GM18517 (cell line): ENCODE measurements at regions not wholly inside any gene's neighbourhood (a gene's known extent, or its start where the extent isn't known, plus 50 kb on each side); places are given as distances from the start of the nearest gene placed in this dataset.

Experiments
- ATAC-seq: cut with Tn5 transposase; IDR thresholded peaks from one replicate; pipeline ENCODE4 v1.9.1; 2021; ENCODE audit warnings: mild to moderate bottlenecking, moderate library complexity; ENCODE audit not compliant: unreplicated experiment

DNA sequence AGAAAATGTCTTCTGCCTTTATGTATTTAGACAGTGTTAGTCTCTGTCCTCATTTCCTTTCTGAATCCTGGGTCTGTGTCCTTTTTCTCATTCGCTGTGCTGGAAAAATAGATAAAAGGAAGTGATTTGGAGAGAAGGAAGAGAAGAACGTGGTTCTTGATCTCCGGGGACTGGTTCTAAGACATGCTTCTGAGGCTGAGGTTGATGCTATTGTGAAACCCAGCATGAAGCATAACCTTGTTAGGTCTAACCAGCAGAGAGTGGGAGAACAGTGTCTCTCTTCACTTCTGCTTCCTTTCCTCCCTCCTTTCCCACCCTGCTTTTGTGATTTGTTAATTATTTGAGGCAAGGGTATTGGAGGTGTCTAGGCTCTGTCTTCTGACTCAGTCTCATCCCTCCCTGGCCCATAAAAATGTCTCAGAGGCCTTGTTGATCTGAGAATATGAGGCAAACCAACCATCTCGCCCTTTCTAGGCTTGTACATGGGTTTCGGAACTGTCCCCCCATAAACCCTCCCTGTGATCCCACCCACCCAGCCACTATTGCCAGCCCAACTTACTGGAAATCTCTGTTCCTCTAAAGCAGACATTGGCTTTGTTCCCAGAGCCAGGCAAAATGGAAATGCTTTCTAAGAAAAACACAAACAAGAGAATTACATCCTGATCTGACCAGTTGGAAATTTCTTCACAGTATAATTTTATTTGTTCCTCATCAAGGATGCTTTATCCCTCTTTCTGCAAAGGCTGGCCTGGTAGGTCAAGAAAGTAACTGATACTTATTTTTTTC is 360.6 kb upstream of the TNP1 start:
- no peak for ATAC-seq

GRCh38 chr2:217219164-217219520 is 359.3 kb upstream of the TNP1 start:
- no peak for ATAC-seq

- peak; percentile 38 for ATAC-seq
These were observed 358.7 kb upstream of the TNP1 start for GRCh38 chr2:217218269-217219163.

GRCh38 chr2:217216982-217217381 is 357.1 kb upstream of the TNP1 start:
- no peak for ATAC-seq

- no peak for ATAC-seq
These were observed 356.5 kb upstream of the TNP1 start for GRCh38 chr2:217216316-217216715.

- no peak for ATAC-seq
These were observed 356.0 kb upstream of the TNP1 start for GRCh38 chr2:217215877-217216276.

- no peak for ATAC-seq
These were observed 349.0 kb upstream of the TNP1 start for GRCh38 chr2:217208867-217209266.

GRCh38 chr2:217207699-217208010 is 347.8 kb upstream of the TNP1 start:
- no peak for ATAC-seq

DNA sequence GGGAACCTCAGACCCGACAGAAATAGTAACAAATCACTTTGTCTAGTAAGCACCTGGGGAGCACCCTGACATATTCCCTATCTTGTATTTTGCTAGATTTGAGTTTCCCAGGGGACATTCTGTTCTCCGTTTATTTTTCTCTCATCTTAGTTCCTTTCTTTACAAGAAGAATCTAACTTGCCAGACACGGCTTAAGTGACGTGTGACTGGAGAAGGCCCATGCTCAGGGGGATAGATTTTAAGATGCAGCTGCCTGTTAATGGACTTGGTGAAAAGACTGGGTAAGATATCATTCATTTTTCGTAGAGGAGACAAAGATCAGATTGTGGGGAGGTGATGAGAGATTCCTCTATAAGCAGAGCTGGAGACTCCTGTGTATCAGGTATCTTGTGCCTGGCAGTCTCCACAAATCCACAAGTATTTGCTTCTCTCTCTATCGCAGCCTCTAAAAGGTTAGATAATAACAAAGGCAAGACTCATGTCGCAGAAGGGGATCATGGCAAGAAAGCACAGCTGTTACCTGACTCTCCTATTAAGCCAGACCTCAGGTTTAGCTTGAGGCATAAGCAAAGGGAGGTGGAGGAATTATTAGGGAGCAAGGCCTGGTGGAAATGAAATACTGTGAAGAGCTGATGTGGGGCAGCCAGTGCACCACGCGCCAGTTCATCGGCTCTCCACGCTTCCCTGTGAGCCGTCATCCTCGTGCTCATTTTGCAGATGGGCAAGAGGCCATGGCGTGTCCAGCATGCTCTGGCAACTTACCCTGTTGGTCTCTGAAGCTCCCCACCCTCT is 347.2 kb upstream of the TNP1 start:
- no peak for ATAC-seq

DNA sequence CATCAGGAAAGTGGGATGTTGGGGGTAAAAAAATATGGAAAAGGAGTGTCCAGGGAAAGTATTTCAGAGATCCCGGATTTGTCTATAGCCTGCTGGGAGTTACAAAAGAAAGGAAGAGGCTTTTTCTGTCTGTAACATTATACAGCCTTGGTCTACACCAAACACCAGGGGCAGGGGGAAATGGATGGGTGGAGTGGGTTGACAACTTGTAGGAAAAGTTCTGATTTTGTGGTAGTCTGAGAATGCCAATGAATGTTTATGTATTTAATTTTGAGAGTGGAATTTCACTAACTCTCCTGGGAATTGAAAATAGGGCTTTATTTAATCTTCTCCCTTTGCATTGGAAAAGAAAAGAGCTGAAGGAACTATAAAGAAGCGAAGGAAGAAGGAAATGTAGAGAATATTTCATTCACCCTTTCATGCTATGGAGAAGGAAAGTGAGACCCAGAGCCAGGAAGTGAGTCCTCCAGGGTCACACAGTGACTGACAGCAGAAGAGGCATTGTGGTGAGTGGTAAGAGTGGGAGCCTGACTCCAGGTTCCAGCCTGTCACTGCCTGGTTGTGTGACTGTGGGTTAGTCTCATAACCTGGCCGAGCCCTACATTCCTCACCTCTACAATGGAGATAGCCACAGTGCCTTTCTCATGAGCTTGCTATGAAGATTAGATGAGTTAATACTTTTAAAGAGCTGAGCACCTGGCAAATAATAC is 346.3 kb upstream of the TNP1 start:
- no peak for ATAC-seq

DNA sequence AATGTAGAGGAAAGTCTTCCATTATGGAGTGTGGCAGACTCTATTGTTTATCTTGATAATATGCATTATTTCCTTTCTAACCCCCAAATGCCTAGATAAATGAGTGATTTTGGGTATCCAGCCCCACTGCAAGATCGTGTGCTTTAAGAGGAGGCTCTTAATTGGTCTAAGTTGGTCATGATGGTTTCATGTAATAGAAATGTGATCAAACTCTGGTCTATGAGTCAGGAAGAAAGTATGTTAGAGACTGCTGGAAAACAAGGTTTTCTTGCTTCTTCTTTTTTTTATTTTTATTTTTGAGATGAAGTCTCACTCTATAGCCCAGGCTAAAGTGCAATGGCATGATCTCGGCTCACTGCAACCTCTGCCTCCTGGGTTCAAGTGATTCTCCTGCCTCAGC is 344.5 kb upstream of the TNP1 start:
- no peak for ATAC-seq

GRCh38 chr2:217203086-217203485 is 343.2 kb upstream of the TNP1 start:
- ATAC-seq: no peak

DNA sequence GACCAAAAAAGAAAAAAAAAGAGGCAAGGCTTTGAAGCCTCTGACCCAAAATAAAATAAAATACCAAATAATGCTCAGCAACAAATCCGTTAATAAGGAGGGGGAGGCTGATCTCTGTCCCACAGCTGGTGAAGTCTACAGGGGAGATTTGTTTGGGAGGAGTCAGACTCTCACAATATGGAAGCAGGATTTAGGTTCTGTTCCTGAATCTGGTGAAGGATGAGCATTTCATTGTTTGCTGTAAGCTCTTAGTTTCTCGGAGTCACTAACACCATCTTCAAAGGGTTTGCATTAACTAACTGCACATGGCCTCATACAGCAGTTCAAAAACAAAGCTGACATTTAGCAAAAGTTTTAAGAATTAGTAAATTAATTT is 339.4 kb upstream of the TNP1 start:
- no peak for ATAC-seq

DNA sequence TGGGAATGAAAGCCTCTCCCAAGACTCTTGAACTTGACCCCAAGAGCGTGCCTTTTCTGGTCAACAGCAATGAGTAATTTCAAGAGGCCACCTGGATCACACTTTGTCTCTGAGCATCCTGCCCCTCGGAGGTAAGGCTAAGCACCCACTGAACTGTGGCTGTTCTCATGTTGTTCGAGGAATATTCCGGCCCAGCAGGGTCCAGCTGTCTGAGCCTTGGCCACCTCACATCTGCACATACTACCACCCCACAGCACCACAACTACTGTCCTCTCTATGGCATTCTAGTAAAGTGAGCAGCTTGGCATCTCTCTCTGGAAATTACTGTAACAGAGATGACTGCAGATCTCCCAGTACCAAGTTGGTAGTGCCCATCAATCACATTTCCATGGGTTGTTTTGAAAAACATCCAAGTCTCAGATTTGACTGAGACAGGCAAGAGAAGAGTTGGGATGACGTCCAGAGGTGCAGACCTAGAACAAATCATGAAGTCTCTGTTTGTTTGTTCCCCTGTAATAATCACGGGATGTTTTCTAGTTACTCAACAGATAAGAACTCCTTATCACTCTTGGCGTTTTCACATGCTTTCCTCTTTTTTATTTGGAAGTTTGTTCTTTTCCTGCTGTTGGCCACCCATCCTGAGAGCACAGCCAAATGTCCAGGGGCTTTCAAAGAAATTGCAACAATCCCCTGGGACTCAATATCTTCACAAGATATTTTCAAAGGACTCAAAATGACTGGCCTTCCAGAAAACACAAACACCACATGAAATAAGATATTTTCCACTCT is 336.0 kb upstream of the TNP1 start:
- no peak for ATAC-seq

DNA sequence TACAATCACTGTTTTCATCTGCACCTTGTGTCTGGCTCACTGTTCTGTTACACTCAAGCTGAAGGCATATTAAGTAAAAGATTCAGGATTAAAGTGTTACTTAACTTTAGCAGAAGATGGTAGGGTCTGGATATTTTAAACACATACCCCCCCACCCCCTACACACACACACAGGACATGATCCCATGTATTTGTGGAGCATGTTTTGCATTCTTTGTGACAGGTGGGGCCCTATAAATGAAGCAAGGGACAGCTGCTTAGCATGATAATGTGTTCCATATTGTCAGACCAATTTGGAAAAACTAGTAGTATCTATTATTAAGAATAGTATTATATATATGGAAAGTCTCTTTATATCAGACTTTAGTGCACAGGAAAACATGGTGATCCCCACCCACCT is 335.2 kb upstream of the TNP1 start:
- no peak for ATAC-seq

GRCh38 chr2:217193431-217194340 is 333.8 kb upstream of the TNP1 start:
- ATAC-seq: no peak

GRCh38 chr2:217192366-217192765 is 332.5 kb upstream of the TNP1 start:
- no peak for ATAC-seq

DNA sequence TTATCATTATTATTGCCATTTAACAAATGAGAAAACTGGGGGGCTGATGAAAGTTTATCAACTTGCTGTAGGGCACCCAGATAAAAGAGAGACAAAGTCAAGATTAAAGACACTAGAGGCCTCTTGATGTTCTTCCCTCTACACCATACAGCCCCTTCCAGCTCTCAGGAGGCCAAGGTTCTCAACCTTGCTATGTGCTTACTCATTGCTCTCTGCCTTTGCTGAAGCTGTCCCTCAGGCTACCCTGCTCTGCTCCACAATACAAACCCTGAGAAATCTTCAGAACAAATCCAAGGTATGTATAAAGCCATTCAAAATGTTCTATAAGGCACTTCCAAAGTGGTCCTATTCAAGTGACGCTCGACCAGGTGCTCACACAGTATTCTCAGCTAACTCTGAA is 329.9 kb upstream of the TNP1 start:
- no peak for ATAC-seq

- ATAC-seq: no peak
These were observed 329.3 kb upstream of the TNP1 start for GRCh38 chr2:217189131-217189530.
